ENCODE measurements at regions not wholly inside any gene's neighbourhood (a gene's known extent, or its start where the extent isn't known, plus 50 kb on each side); places are given as distances from the start of the nearest gene placed in this dataset.

- H3K27ac ChIP-seq (ENCODE audit: low read length) = no peak overlapping the region
- H3K36me3 ChIP-seq (ENCODE audit: insufficient read depth, low read length) = no peaks in the 10 kb centered on the region
- TF ChIP-seq RAD21 (conservative IDR thresholded peaks at IDR 0.05) (no peak), CTCF (IDR thresholded peaks at IDR 0.05; ENCODE audit: poor library complexity, severe bottlenecking) (no peak), EZH2 (IDR thresholded peaks at IDR 0.05; ENCODE audit: borderline replicate concordance, insufficient read depth, low read length, poor library complexity, severe bottlenecking) (no peak), POLR2AphosphoS5 (IDR thresholded peaks at IDR 0.05) (no peak), SMC3 (conservative IDR thresholded peaks at IDR 0.05; ENCODE audit: poor library complexity) (no peak), TAF1 (IDR thresholded peaks at IDR 0.05; ENCODE audit: low read depth) (no peak), MXI1 (conservative IDR thresholded peaks at IDR 0.05; ENCODE audit: poor library complexity, severe bottlenecking) (no peak), EP300 (conservative IDR thresholded peaks at IDR 0.05; ENCODE audit: poor library complexity, severe bottlenecking) (no peak)
- TF ChIP-seq, protein P1, sequence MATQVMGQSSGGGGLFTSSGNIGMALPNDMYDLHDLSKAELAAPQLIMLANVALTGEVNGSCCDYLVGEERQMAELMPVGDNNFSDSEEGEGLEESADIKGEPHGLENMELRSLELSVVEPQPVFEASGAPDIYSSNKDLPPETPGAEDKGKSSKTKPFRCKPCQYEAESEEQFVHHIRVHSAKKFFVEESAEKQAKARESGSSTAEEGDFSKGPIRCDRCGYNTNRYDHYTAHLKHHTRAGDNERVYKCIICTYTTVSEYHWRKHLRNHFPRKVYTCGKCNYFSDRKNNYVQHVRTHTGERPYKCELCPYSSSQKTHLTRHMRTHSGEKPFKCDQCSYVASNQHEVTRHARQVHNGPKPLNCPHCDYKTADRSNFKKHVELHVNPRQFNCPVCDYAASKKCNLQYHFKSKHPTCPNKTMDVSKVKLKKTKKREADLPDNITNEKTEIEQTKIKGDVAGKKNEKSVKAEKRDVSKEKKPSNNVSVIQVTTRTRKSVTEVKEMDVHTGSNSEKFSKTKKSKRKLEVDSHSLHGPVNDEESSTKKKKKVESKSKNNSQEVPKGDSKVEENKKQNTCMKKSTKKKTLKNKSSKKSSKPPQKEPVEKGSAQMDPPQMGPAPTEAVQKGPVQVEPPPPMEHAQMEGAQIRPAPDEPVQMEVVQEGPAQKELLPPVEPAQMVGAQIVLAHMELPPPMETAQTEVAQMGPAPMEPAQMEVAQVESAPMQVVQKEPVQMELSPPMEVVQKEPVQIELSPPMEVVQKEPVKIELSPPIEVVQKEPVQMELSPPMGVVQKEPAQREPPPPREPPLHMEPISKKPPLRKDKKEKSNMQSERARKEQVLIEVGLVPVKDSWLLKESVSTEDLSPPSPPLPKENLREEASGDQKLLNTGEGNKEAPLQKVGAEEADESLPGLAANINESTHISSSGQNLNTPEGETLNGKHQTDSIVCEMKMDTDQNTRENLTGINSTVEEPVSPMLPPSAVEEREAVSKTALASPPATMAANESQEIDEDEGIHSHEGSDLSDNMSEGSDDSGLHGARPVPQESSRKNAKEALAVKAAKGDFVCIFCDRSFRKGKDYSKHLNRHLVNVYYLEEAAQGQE (IDR thresholded peaks at IDR 0.05; ENCODE audit: borderline replicate concordance) = no peak
- H4K20me1 ChIP-seq (ENCODE audit: insufficient read depth) = no peaks in the 10 kb centered on the region
- peaks cover 4% of the 10 kb centered on the region for H3K27me3 ChIP-seq (ENCODE audit: insufficient read depth, low read depth, low read length)
- H2AFZ ChIP-seq (ENCODE audit: low read depth, low read length) = no peak overlapping the region
- no peak overlapping the region for H3K4me3 ChIP-seq (ENCODE audit: low read length)
- no peaks in the 10 kb centered on the region for H3F3A ChIP-seq (ENCODE audit: insufficient read depth, low read length, poor library complexity, severe bottlenecking)
- H3K9me2 ChIP-seq (ENCODE audit: insufficient read depth, low read length) = no peaks in the 10 kb centered on the region
- no peak overlapping the region for H3K4me2 ChIP-seq (ENCODE audit: low read length)
- no peak overlapping the region for H3K9ac ChIP-seq (ENCODE audit: low read length)
- H3K9me3 ChIP-seq (ENCODE audit: low read length) = no peaks in the 10 kb centered on the region
- no peaks in the 10 kb centered on the region for H3K79me2 ChIP-seq (replicated peaks; ENCODE audit: insufficient read depth, low read length)
Measured at GRCh38 chr15:60128000-60128376, 123.9 kb downstream of the FOXB1 start.

GRCh38 chr15:60128710-60129109 is 124.6 kb downstream of the FOXB1 start:
- no peaks in the 10 kb centered on the region for H3K9me3 ChIP-seq (ENCODE audit: low read length)
- no peaks in the 10 kb centered on the region for H3K36me3 ChIP-seq (ENCODE audit: insufficient read depth, low read length)
- H3F3A ChIP-seq (ENCODE audit: insufficient read depth, low read length, poor library complexity, severe bottlenecking) = no peaks in the 10 kb centered on the region
- no peak overlapping the region for H3K9ac ChIP-seq (ENCODE audit: low read length)
- H2AFZ ChIP-seq (ENCODE audit: low read depth, low read length) = no peak overlapping the region
- H3K4me2 ChIP-seq (ENCODE audit: low read length) = no peak overlapping the region
- no peak overlapping the region for H3K4me3 ChIP-seq (ENCODE audit: low read length)
- peaks cover 4% of the 10 kb centered on the region for H3K27me3 ChIP-seq (ENCODE audit: insufficient read depth, low read depth, low read length)
- H3K79me2 ChIP-seq (replicated peaks; ENCODE audit: insufficient read depth, low read length) = no peaks in the 10 kb centered on the region
- no peak overlapping the region for H3K27ac ChIP-seq (ENCODE audit: low read length)
- no peaks in the 10 kb centered on the region for H3K9me2 ChIP-seq (ENCODE audit: insufficient read depth, low read length)
- no peaks in the 10 kb centered on the region for H4K20me1 ChIP-seq (ENCODE audit: insufficient read depth)
- TF ChIP-seq POLR2AphosphoS5 (IDR thresholded peaks at IDR 0.05) (no peak), CTCF (IDR thresholded peaks at IDR 0.05; ENCODE audit: poor library complexity, severe bottlenecking) (no peak), EP300 (conservative IDR thresholded peaks at IDR 0.05; ENCODE audit: poor library complexity, severe bottlenecking) (no peak), TAF1 (IDR thresholded peaks at IDR 0.05; ENCODE audit: low read depth) (no peak), RAD21 (conservative IDR thresholded peaks at IDR 0.05) (no peak), SMC3 (conservative IDR thresholded peaks at IDR 0.05; ENCODE audit: poor library complexity) (no peak), MXI1 (conservative IDR thresholded peaks at IDR 0.05; ENCODE audit: poor library complexity, severe bottlenecking) (no peak), EZH2 (IDR thresholded peaks at IDR 0.05; ENCODE audit: borderline replicate concordance, insufficient read depth, low read length, poor library complexity, severe bottlenecking) (no peak)
- TF ChIP-seq, protein P1 (IDR thresholded peaks at IDR 0.05; ENCODE audit: borderline replicate concordance) = no peak

Data from neural cell (in vitro differentiated cells).